NT2/D1 (cell line): ENCODE measurements at regions not wholly inside any gene's neighbourhood (a gene's known extent, or its start where the extent isn't known, plus 50 kb on each side); places are given as distances from the start of the nearest gene placed in this dataset.

ENCODE experiments used
- SUZ12 ChIP-seq: IDR thresholded peaks from 2 replicates; pipeline ENCODE4 v1.6.1; 2011; ENCODE audit not compliant: insufficient read length, insufficient read depth; ENCODE audit errors: extremely low read depth
- YY1 ChIP-seq: IDR thresholded peaks from 2 replicates; pipeline ENCODE4 v1.6.1; 2011; ENCODE audit not compliant: insufficient read length, insufficient read depth
- ZNF274 ChIP-seq: IDR thresholded peaks from 2 replicates; pipeline ENCODE4 v1.6.1; 2011; ENCODE audit warnings: mild to moderate bottlenecking, low read depth, low read length

- TF ChIP-seq YY1 (no peak), SUZ12 (no peak), ZNF274 (no peak)
Measured at GRCh38 chr16:80390046-80390445, 150.7 kb upstream of the DYNLRB2 start.
